H9 (cell line): ENCODE measurements at regions not wholly inside any gene's neighbourhood (a gene's known extent, or its start where the extent isn't known, plus 50 kb on each side); places are given as distances from the start of the nearest gene placed in this dataset.

Source experiments
- DNase-seq: peaks from one replicate; pipeline ENCODE4 v3.0.0-alpha.2; 2017
- H2AFZ ChIP-seq: one replicate; pipeline ENCODE4 v1.6.1; 2013; ENCODE audit warnings: mild to moderate bottlenecking, low read length, control low read depth, moderate library complexity
- H2AK5ac ChIP-seq: 2 replicates; pipeline ENCODE4 v1.6.1; 2013; ENCODE audit warnings: low read length, control low read depth, mixed read lengths; ENCODE audit not compliant: insufficient read length
- H2BK120ac ChIP-seq: one replicate; pipeline ENCODE4 v1.6.1; 2013; ENCODE audit warnings: low read depth, mild to moderate bottlenecking, low read length, control low read depth, inconsistent platforms; ENCODE audit not compliant: poor library complexity, severe bottlenecking
- H2BK12ac ChIP-seq: 2 replicates; pipeline ENCODE4 v1.6.1; 2013; ENCODE audit warnings: low read length, control low read depth, mixed read lengths, low read depth; ENCODE audit not compliant: insufficient read length
- H2BK15ac ChIP-seq: 2 replicates; pipeline ENCODE4 v1.6.1; 2013; ENCODE audit warnings: low read depth, low read length, control low read depth
- H2BK20ac ChIP-seq: one replicate; pipeline ENCODE4 v1.6.1; 2013; ENCODE audit warnings: low read depth, mild to moderate bottlenecking, low read length, control low read depth, inconsistent platforms; ENCODE audit not compliant: poor library complexity, severe bottlenecking
- H2BK5ac ChIP-seq: 2 replicates; pipeline ENCODE4 v1.6.1; 2013; ENCODE audit warnings: low read length, control low read depth, mixed read lengths; ENCODE audit not compliant: insufficient read length
- H3K14ac ChIP-seq: 2 replicates; pipeline ENCODE4 v1.6.1; 2013; ENCODE audit warnings: low read length, control low read depth; ENCODE audit not compliant: insufficient read depth
- H3K18ac ChIP-seq: 2 replicates; pipeline ENCODE4 v1.6.1; 2013; ENCODE audit warnings: low read depth, mild to moderate bottlenecking, mixed read lengths, low read length, control low read depth; ENCODE audit not compliant: insufficient read length
- H3K23ac ChIP-seq: 2 replicates; pipeline ENCODE4 v1.6.1; 2013; ENCODE audit warnings: low read length, control low read depth, mixed read lengths, low read depth; ENCODE audit not compliant: insufficient read length
- H3K23me2 ChIP-seq: 2 replicates; pipeline ENCODE4 v1.6.1; 2013; ENCODE audit warnings: low read depth, mild to moderate bottlenecking, mixed read lengths, low read length, control low read depth; ENCODE audit not compliant: insufficient read length, poor library complexity, severe bottlenecking
- H3K27ac ChIP-seq: 2 replicates; pipeline ENCODE4 v1.5.1; 2013; ENCODE audit warnings: low read length, control low read depth, mixed read lengths, low read depth; ENCODE audit not compliant: insufficient read length
- H3K27me3 ChIP-seq: 2 replicates; pipeline ENCODE4 v1.6.1; 2013; ENCODE audit warnings: low read length, control low read depth, inconsistent platforms; ENCODE audit not compliant: insufficient read depth
- H3K4ac ChIP-seq: 2 replicates; pipeline ENCODE4 v1.6.1; 2013; ENCODE audit warnings: low read depth, mild to moderate bottlenecking, control low read depth, inconsistent platforms, low read length, moderate library complexity
- H3K4me1 ChIP-seq: 2 replicates; pipeline ENCODE4 v1.6.1; 2013; ENCODE audit warnings: low read length, control low read depth, inconsistent platforms; ENCODE audit not compliant: insufficient read depth
- H3K4me2 ChIP-seq: 2 replicates; pipeline ENCODE4 v1.6.1; 2013; ENCODE audit warnings: low read length, control low read depth, mixed read lengths; ENCODE audit not compliant: insufficient read length, insufficient read depth
- H3K56ac ChIP-seq: 2 replicates; pipeline ENCODE4 v1.6.1; 2013; ENCODE audit warnings: low read depth, mild to moderate bottlenecking, mixed read lengths, low read length, control low read depth; ENCODE audit not compliant: insufficient read length
- H3K79me1 ChIP-seq: 2 replicates; pipeline ENCODE4 v1.6.1; 2013; ENCODE audit warnings: low read depth, mild to moderate bottlenecking, moderate library complexity, low read length, control low read depth, inconsistent platforms; ENCODE audit not compliant: insufficient read depth, poor library complexity, severe bottlenecking
- H3K79me2 ChIP-seq: 2 replicates; pipeline ENCODE4 v1.6.1; 2013; ENCODE audit warnings: low read length, control low read depth, inconsistent platforms; ENCODE audit not compliant: insufficient read depth
- H3K9ac ChIP-seq: 2 replicates; pipeline ENCODE4 v1.6.1; 2013; ENCODE audit warnings: low read length, control low read depth, mixed read lengths; ENCODE audit not compliant: insufficient read length; ENCODE audit errors: extremely low read depth
- H3K9me3 ChIP-seq: one replicate; pipeline ENCODE4 v1.6.1; 2013; ENCODE audit warnings: low read depth, low read length, inconsistent platforms; ENCODE audit not compliant: control insufficient read depth
- H3T11ph ChIP-seq: one replicate; pipeline ENCODE4 v1.6.1; 2013; ENCODE audit warnings: mild to moderate bottlenecking, low read length, control low read depth, inconsistent platforms
- H4K20me1 ChIP-seq: one replicate; pipeline ENCODE4 v1.6.1; 2013; ENCODE audit not compliant: control insufficient read depth, insufficient read length, insufficient read depth
- H4K5ac ChIP-seq: 2 replicates; pipeline ENCODE4 v1.6.1; 2013; ENCODE audit warnings: low read depth, mild to moderate bottlenecking, mixed read lengths, low read length, control low read depth; ENCODE audit not compliant: insufficient read length
- H4K8ac ChIP-seq: replicated peaks from 2 replicates; pipeline ENCODE4 v1.6.1; 2013; ENCODE audit warnings: low read length, control low read depth, mixed read lengths, low read depth; ENCODE audit not compliant: insufficient read length
- H4K91ac ChIP-seq: 2 replicates; pipeline ENCODE4 v1.6.1; 2013; ENCODE audit warnings: low read depth, mild to moderate bottlenecking, moderate library complexity, mixed read lengths, low read length, control low read depth; ENCODE audit not compliant: insufficient read length
- H3K27ac Mint-ChIP-seq, 3 experiments: 2 replicates in 2 of 3; 3 replicates in 1 of 3; pipeline ENCODE4 v1.8.0; 2020 to 2021; ENCODE audit warnings: mixed read lengths in 3 of 3, mild to moderate bottlenecking in 1 of 3, moderate library complexity in 1 of 3
- H3K27me3 Mint-ChIP-seq: 2 replicates; pipeline ENCODE4 v1.8.0; 2021; ENCODE audit warnings: low read depth, mild to moderate bottlenecking, moderate library complexity, mixed read lengths
- H3K36me3 Mint-ChIP-seq, 3 experiments: 2 replicates in 2 of 3; 3 replicates in 1 of 3; pipeline ENCODE4 v1.8.0; 2020 to 2021; ENCODE audit warnings: low read depth in 3 of 3, mixed read lengths in 3 of 3; ENCODE audit not compliant: insufficient read depth in 1 of 3
- H3K4me1 Mint-ChIP-seq, 2 experiments: 2 replicates each; pipeline ENCODE4 v1.8.0; 2020; ENCODE audit warnings: mixed read lengths in 2 of 2
- H3K4me3 Mint-ChIP-seq, 2 experiments: 2 replicates in 1 of 2; 3 replicates in 1 of 2; pipeline ENCODE4 v1.8.0; 2020 to 2021; ENCODE audit warnings: mild to moderate bottlenecking in 2 of 2, mixed read lengths in 2 of 2, moderate library complexity in 1 of 2
- H3K9me3 Mint-ChIP-seq, 2 experiments: 2 replicates in 1 of 2; 3 replicates in 1 of 2; pipeline ENCODE4 v1.8.0; 2020; ENCODE audit warnings: mild to moderate bottlenecking in 2 of 2, mixed read lengths in 2 of 2, moderate library complexity in 1 of 2
- CTCF ChIP-seq: fragments of 200-600 bp; sonication (generic); conservative IDR thresholded peaks from 3 replicates; pipeline ENCODE4 v1.8.0; 2021; ENCODE audit warnings: antibody characterized with exemption, mild to moderate bottlenecking
- WGBS: extraction: QIAGEN DNeasy Blood & Tissue Kit; methylation state at CpG from one replicate; pipeline ENCODE4 v1.1.7; 2013; ENCODE audit warnings: missing lambda C conversion rate, low lambda C conversion rate, mixed read lengths; ENCODE audit not compliant: insufficient read length; ENCODE audit errors: extremely low coverage; 5-methylcytosine and 5-hydroxymethylcytosine counted together

- H3K36me3 Mint-ChIP-seq: peaks cover 7 to 13% (median 12%) of the 10 kb centered on the region in 3 experiments; a peak in 5 of 7 replicates
- H2BK5ac ChIP-seq: no peak overlapping the region
- peaks cover 35% of the 10 kb centered on the region in 2 experiments for H3K9me3 Mint-ChIP-seq
- no peak overlapping the region for H3K4me3 Mint-ChIP-seq
- no peaks in the 10 kb centered on the region for H3K79me1 ChIP-seq
- no peak overlapping the region for H3K14ac ChIP-seq
- H3K79me2 ChIP-seq: no peaks in the 10 kb centered on the region
- no peak overlapping the region for H2AK5ac ChIP-seq
- H3K18ac ChIP-seq: no peak overlapping the region
- H3K27ac Mint-ChIP-seq: no peak overlapping the region
- no peak overlapping the region for H2BK20ac ChIP-seq
- H2AFZ ChIP-seq: no peak overlapping the region
- no peak overlapping the region for H3K56ac ChIP-seq
- no peak overlapping the region for H3K9ac ChIP-seq
- DNase-seq: no peak
- H3K23me2 ChIP-seq: no peaks in the 10 kb centered on the region
- H3K27ac ChIP-seq: no peak overlapping the region
- peaks cover 16% of the 10 kb centered on the region for H3K27me3 Mint-ChIP-seq
- no peaks in the 10 kb centered on the region for H3K4me1 Mint-ChIP-seq
- no peak overlapping the region for H3K4me2 ChIP-seq
- H4K5ac ChIP-seq: no peak overlapping the region
- no peak overlapping the region for H4K91ac ChIP-seq
- no CpG with 5 or more reads among the region's 1 CpG for WGBS
- H3K9me3 ChIP-seq: peaks cover 12% of the 10 kb centered on the region
- no peak overlapping the region for H3T11ph ChIP-seq
- H3K27me3 ChIP-seq: no peaks in the 10 kb centered on the region
- H2BK15ac ChIP-seq: no peak overlapping the region
- no peaks in the 10 kb centered on the region for H4K20me1 ChIP-seq
- no peak overlapping the region for H4K8ac ChIP-seq
- no peak for TF ChIP-seq CTCF
- no peak overlapping the region for H3K4ac ChIP-seq
- H2BK12ac ChIP-seq: no peak overlapping the region
- no peaks in the 10 kb centered on the region for H3K4me1 ChIP-seq
- no peak overlapping the region for H3K23ac ChIP-seq
- no peak overlapping the region for H2BK120ac ChIP-seq
Observed at GRCh38 chr2:121161272-121161671, 123.7 kb downstream of the TFCP2L1 start.
